GM12872 (cell line): ENCODE measurements at regions not wholly inside any gene's neighbourhood (a gene's known extent, or its start where the extent isn't known, plus 50 kb on each side); places are given as distances from the start of the nearest gene placed in this dataset.

Source experiments
- CTCF ChIP-seq: IDR thresholded peaks from 3 replicates; pipeline ENCODE4 v1.5.1; 2011; ENCODE audit warnings: low read depth, mild to moderate bottlenecking, low read length, moderate library complexity; ENCODE audit not compliant: insufficient read depth

GRCh38 chr4:135684001-135684400 lies 1482.4 kb upstream of the PABPC4L start:
- no peak for TF ChIP-seq CTCF

GRCh38 chr4:135672202-135672601 lies 1470.6 kb upstream of the PABPC4L start:
- no peak for TF ChIP-seq CTCF

- TF ChIP-seq CTCF: no peak
These were observed 1469.0 kb upstream of the PABPC4L start for GRCh38 chr4:135670548-135670947.
